HepG2 (cell line): ENCODE measurements at regions not wholly inside any gene's neighbourhood (a gene's known extent, or its start where the extent isn't known, plus 50 kb on each side); places are given as distances from the start of the nearest gene placed in this dataset.

Experiments
- ATAC-seq: fragments of 200-7000 bp; cut with Tn5 transposase; 3 replicates; pipeline ENCODE4 v1.9.1; 2020; ENCODE audit warnings: mild to moderate bottlenecking, moderate library complexity
- BruUV-seq: library from RNA; stranded (reverse); fragments of 400-500 nt; replicated peaks from 2 replicates; lab custom pipeline; 2021; lab: Mats Ljungman, UMichigan
- CTCF ChIA-PET: fragments of 300-600 bp; formaldehyde crosslinking; extraction: SDS; loops from one replicate; lab custom pipeline; 2021; ENCODE audit warnings: low total read pairs, inconsistent platforms, low intra/inter-chr PET ratio; lab: Yijun Ruan, JAX
- POLR2A ChIA-PET: fragments of 350-600 bp; sonication (Branson Sonifier 250); formaldehyde crosslinking; loops from one replicate; lab custom pipeline; 2020; ENCODE audit warnings: antibody characterized with exemption, inconsistent platforms; lab: Yijun Ruan, JAX
- DNase-seq: peaks from one replicate; pipeline ENCODE4 v3.0.0-alpha.2; 2015; ENCODE audit warnings: low spot score
- FAIRE-seq: peaks from 3 replicates; lab custom pipeline; 2011; peaks lifted over from hg19 to GRCh38; lab: Jason Lieb, UNC
- H2AFZ ChIP-seq: one replicate; pipeline ENCODE4 v1.6.1; 2011; ENCODE audit warnings: low read length, inconsistent platforms
- H3K27ac ChIP-seq: fragments of 300-600 bp; 3 replicates; pipeline ENCODE4 v1.8.0; 2011; ENCODE audit warnings: mixed run types, mild to moderate bottlenecking, mixed read lengths, low read length, inconsistent platforms; ENCODE audit not compliant: insufficient read depth; ENCODE audit errors: extremely low read length
- H3K27me3 ChIP-seq, 2 experiments: fragments of 200-600 bp in 1 of 2; 2 replicates in 1 of 2; 3 replicates in 1 of 2; pipeline versions ENCODE4 v1.6.0 to v1.8.0; 2011; ENCODE audit warnings: low read length in 2 of 2, mild to moderate bottlenecking in 2 of 2, moderate library complexity in 2 of 2, inconsistent platforms in 1 of 2; ENCODE audit not compliant: insufficient read depth in 2 of 2, control insufficient read depth in 1 of 2
- H3K36me3 ChIP-seq, 2 experiments: fragments of 200-600 bp in 1 of 2; replicated peaks in 1 of 2; 2 replicates in 1 of 2; 3 replicates in 1 of 2; pipeline versions ENCODE4 v1.5.1 to v1.8.0; 2011; ENCODE audit warnings: low read length in 2 of 2, inconsistent platforms in 1 of 2; ENCODE audit not compliant: insufficient read depth in 2 of 2, control insufficient read depth in 1 of 2
- H3K4me1 ChIP-seq: 2 replicates; pipeline ENCODE4 v1.5.1; 2012; ENCODE audit warnings: low read length, inconsistent platforms; ENCODE audit not compliant: insufficient read depth
- H3K4me2 ChIP-seq: 2 replicates; pipeline ENCODE4 v1.6.0; 2011; ENCODE audit warnings: low read depth, low read length, inconsistent platforms
- H3K4me3 ChIP-seq, 3 experiments: fragments of 200-600 bp in 1 of 3; sonication (generic), shearing (Covaris generic) in 1 of 3; replicated peaks in 1 of 3; 2 replicates each; pipeline ENCODE4 v1.5.1; 2011 to 2016; ENCODE audit warnings: low read length in 3 of 3, inconsistent platforms in 2 of 3, low read depth in 2 of 3, mild to moderate bottlenecking in 2 of 3, control low read depth in 1 of 3, mixed read lengths in 1 of 3; ENCODE audit not compliant: insufficient read depth in 1 of 3
- H3K79me2 ChIP-seq: one replicate; pipeline ENCODE4 v1.6.1; 2011; ENCODE audit warnings: low read length, inconsistent platforms; ENCODE audit not compliant: insufficient read depth
- H3K9ac ChIP-seq: 2 replicates; pipeline ENCODE4 v1.6.0; 2011; ENCODE audit warnings: mild to moderate bottlenecking, low read depth, low read length, inconsistent platforms; ENCODE audit not compliant: insufficient read depth
- H3K9me3 ChIP-seq: 2 replicates; pipeline ENCODE4 v1.5.1; 2012; ENCODE audit warnings: mild to moderate bottlenecking, low read length
- H4K20me1 ChIP-seq: 2 replicates; pipeline ENCODE4 v1.6.0; 2011; ENCODE audit warnings: inconsistent platforms, mild to moderate bottlenecking, low read length, moderate library complexity; ENCODE audit not compliant: insufficient read depth
- ARHGAP35 ChIP-seq: sonication (generic); formaldehyde crosslinking; IDR thresholded peaks from 2 replicates; pipeline ENCODE4 v1.9.0; 2022; ENCODE audit warnings: mild to moderate bottlenecking, inconsistent platforms, moderate library complexity, missing genetic modification reagents, borderline replicate concordance
- ATF5 ChIP-seq: sonication (generic); formaldehyde crosslinking; IDR thresholded peaks from 2 replicates; pipeline ENCODE4 v1.4.0; 2020; ENCODE audit warnings: mild to moderate bottlenecking, low read depth, missing genetic modification reagents
- E2F5 ChIP-seq: sonication (generic); formaldehyde crosslinking; conservative IDR thresholded peaks from 2 replicates; pipeline ENCODE4 v1.4.0; 2020; ENCODE audit warnings: missing genetic modification reagents
- GABPA ChIP-seq, 2 experiments: IDR thresholded peaks; 2 replicates each; pipeline ENCODE4 v1.6.1; 2011 to 2016; ENCODE audit warnings: low read depth in 2 of 2, low read length in 1 of 2, missing biosample characterization in 1 of 2, missing genetic modification characterization in 1 of 2
- HIC2 ChIP-seq: sonication (generic); formaldehyde crosslinking; IDR thresholded peaks from 2 replicates; pipeline ENCODE4 v1.9.0; 2022; ENCODE audit warnings: low read depth, missing genetic modification reagents
- HMG20B ChIP-seq: conservative IDR thresholded peaks from 2 replicates; pipeline ENCODE4 v1.6.1; 2016; ENCODE audit warnings: missing genetic modification reagents, missing compliant biosample characterization
- JUNB ChIP-seq: sonication (generic); formaldehyde crosslinking; IDR thresholded peaks from 2 replicates; pipeline ENCODE4 v1.8.0; 2022; ENCODE audit warnings: missing genetic modification reagents, mild to moderate bottlenecking, borderline replicate concordance
- MYNN ChIP-seq: sonication (generic); formaldehyde crosslinking; IDR thresholded peaks from 2 replicates; pipeline ENCODE4 v1.4.0; 2020; ENCODE audit warnings: mild to moderate bottlenecking, low read depth, missing genetic modification reagents
- MYPOP ChIP-seq: sonication (generic); formaldehyde crosslinking; IDR thresholded peaks from 2 replicates; pipeline ENCODE4 v1.8.1; 2023; ENCODE audit warnings: mild to moderate bottlenecking, moderate library complexity, missing genetic modification reagents
- ONECUT2 ChIP-seq: sonication (generic); formaldehyde crosslinking; IDR thresholded peaks from 2 replicates; pipeline ENCODE4 v1.4.0; 2020; ENCODE audit warnings: missing genetic modification reagents
- SOX13 ChIP-seq, 3 experiments: fragments of 450-650 bp in 1 of 3; sonication (generic) in 1 of 3; formaldehyde crosslinking in 1 of 3; IDR thresholded peaks in 2 of 3; conservative IDR thresholded peaks in 1 of 3; 2 replicates each; pipeline versions ENCODE4 v1.5.0 to v1.6.1; 2016 to 2020; ENCODE audit warnings: antibody characterized with exemption in 1 of 3, mild to moderate bottlenecking in 1 of 3, missing compliant biosample characterization in 1 of 3, missing genetic modification reagents in 1 of 3, moderate library complexity in 1 of 3
- ZBTB20 ChIP-seq: sonication (generic); formaldehyde crosslinking; IDR thresholded peaks from 2 replicates; pipeline ENCODE4 v1.8.1; 2023; ENCODE audit warnings: missing genetic modification reagents, low read depth, mild to moderate bottlenecking, borderline replicate concordance
- ZBTB38 ChIP-seq: sonication (generic); formaldehyde crosslinking; IDR thresholded peaks from 2 replicates; pipeline ENCODE4 v1.5.1; 2020; ENCODE audit warnings: mild to moderate bottlenecking, missing genetic modification reagents
- ZNF329 ChIP-seq: sonication (generic); formaldehyde crosslinking; IDR thresholded peaks from 2 replicates; pipeline ENCODE4 v1.9.0; 2021; ENCODE audit warnings: low read depth, mild to moderate bottlenecking, missing genetic modification reagents
- ZNF337 ChIP-seq: sonication (generic); formaldehyde crosslinking; IDR thresholded peaks from 2 replicates; pipeline ENCODE4 v1.5.1; 2020; ENCODE audit warnings: missing genetic modification reagents, low read depth, mild to moderate bottlenecking, borderline replicate concordance
- ZNF350 ChIP-seq: sonication (generic); formaldehyde crosslinking; IDR thresholded peaks from 2 replicates; pipeline ENCODE4 v1.4.0; 2020; ENCODE audit warnings: mild to moderate bottlenecking, low read depth, missing genetic modification reagents, borderline replicate concordance
- ZNF775 ChIP-seq: sonication (generic); formaldehyde crosslinking; IDR thresholded peaks from 2 replicates; pipeline ENCODE4 v1.4.0; 2020; ENCODE audit warnings: missing genetic modification reagents, mild to moderate bottlenecking, moderate library complexity, borderline replicate concordance
- WGBS: methylation state at CpG from one replicate; pipeline ENCODE4 v1.1.6; 2017; ENCODE audit warnings: low lambda C conversion rate; 5-methylcytosine and 5-hydroxymethylcytosine counted together
- in situ Hi-C: cut with HindIII; loops from 2 replicates; pipeline ENCODE4 v1.10.0; 2017; ENCODE audit warnings: low pct_unique_long_range_greater_than_20kb; ENCODE audit not compliant: extremely low pct_ligation_motif_present
- intact Hi-C: fragments of 100-400 bp; cut with micrococcal nuclease; formaldehyde crosslinking; loops from one replicate; pipeline ENCODE4 v1.10.0; 2022; ENCODE audit not compliant: unreplicated experiment
- TF ChIP-seq, protein P1 (sequence below): IDR thresholded peaks from 2 replicates; pipeline ENCODE4 v1.6.1; 2016; ENCODE audit warnings: mild to moderate bottlenecking

- Histone ChIP-seq H3K27ac (no peak overlapping the region), H3K79me2 (no peaks in the 10 kb centered on the region), H3K4me2 (no peak overlapping the region), H3K9ac (no peak overlapping the region), H4K20me1 (no peaks in the 10 kb centered on the region), H3K4me1 (no peaks in the 10 kb centered on the region), H3K36me3 (no peaks in the 10 kb centered on the region), H3K4me3 (no peak overlapping the region), H3K9me3 (no peaks in the 10 kb centered on the region), H3K27me3 (no peaks in the 10 kb centered on the region), H2AFZ (no peak overlapping the region)
- no peak for DNase-seq
- ChIA-PET POLR2A (no interaction called here), CTCF (no interaction called here)
- intact Hi-C loops: no loop called here
- FAIRE-seq: no peak
- TF ChIP-seq ATF5: no peak
- TF ChIP-seq MYPOP: no peak
- TF ChIP-seq ZBTB20 (CRISPR knock-in tag): no peak
- no peak for TF ChIP-seq ZNF329 (CRISPR knock-in tag)
- no peak for TF ChIP-seq ONECUT2 (CRISPR knock-in tag)
- TF ChIP-seq, protein P1, sequence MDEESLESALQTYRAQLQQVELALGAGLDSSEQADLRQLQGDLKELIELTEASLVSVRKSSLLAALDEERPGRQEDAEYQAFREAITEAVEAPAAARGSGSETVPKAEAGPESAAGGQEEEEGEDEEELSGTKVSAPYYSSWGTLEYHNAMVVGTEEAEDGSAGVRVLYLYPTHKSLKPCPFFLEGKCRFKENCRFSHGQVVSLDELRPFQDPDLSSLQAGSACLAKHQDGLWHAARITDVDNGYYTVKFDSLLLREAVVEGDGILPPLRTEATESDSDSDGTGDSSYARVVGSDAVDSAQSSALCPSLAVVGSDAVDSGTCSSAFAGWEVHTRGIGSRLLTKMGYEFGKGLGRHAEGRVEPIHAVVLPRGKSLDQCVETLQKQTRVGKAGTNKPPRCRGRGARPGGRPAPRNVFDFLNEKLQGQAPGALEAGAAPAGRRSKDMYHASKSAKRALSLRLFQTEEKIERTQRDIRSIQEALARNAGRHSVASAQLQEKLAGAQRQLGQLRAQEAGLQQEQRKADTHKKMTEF (CRISPR knock-in tag): no peak
- TF ChIP-seq ZNF775: no peak
- no peak for TF ChIP-seq ZNF350 (CRISPR knock-in tag)
- TF ChIP-seq E2F5 (CRISPR knock-in tag): no peak
- TF ChIP-seq ZBTB38 (CRISPR knock-in tag): no peak
- TF ChIP-seq SOX13 (IDR thresholded peaks at IDR 0.05): no peak
- TF ChIP-seq SOX13 (CRISPR knock-in tag; conservative IDR thresholded peaks at IDR 0.05 in 1 of 2, IDR thresholded peaks at IDR 0.05 in 1 of 2): no peak
- no peak for TF ChIP-seq ARHGAP35
- TF ChIP-seq JUNB (CRISPR knock-in tag): no peak
- TF ChIP-seq ZNF337 (CRISPR knock-in tag): no peak
- TF ChIP-seq HIC2 (CRISPR knock-in tag): no peak
- no peak for TF ChIP-seq GABPA (IDR thresholded peaks at IDR 0.05; ENCODE audit: low read depth, low read length)
- TF ChIP-seq GABPA (CRISPR knock-in tag; IDR thresholded peaks at IDR 0.05; ENCODE audit: low read depth): no peak
- TF ChIP-seq HMG20B (CRISPR knock-in tag): no peak
- TF ChIP-seq MYNN: no peak
- BruUV-seq: no TSS peak
- WGBS: 42% methylated on average over 4 of the region's 4 CpGs
- in situ Hi-C loops: no loop called here
- no peak for ATAC-seq
Observed at GRCh38 chr3:28601291-28601690, 252.7 kb upstream of the AZI2 start.
